Lower leg skin (tissue), 4 donors: ENCODE measurements at regions not wholly inside any gene's neighbourhood (a gene's known extent, or its start where the extent isn't known, plus 50 kb on each side); places are given as distances from the start of the nearest gene placed in this dataset.

Experiments used
- DNase-seq, 2 donors: peaks; one replicate each; pipeline ENCODE4 v3.0.0-alpha.2; 2019; ENCODE audit warnings: low spot score in 2 of 2
- H3K4me3 ChIP-seq: fragments of 200-600 bp; sonication (generic); 2 replicates; pipeline ENCODE4 v1.5.1; 2017; ENCODE audit warnings: mild to moderate bottlenecking, low read depth; ENCODE audit not compliant: poor library complexity, severe bottlenecking
- POLR2A ChIP-seq, 2 donors: fragments of 450-650 bp; IDR thresholded peaks; one replicate each; pipeline ENCODE4 v1.6.1; 2016 to 2017; ENCODE audit warnings: antibody characterized with exemption in 2 of 2, mild to moderate bottlenecking in 1 of 2, moderate library complexity in 1 of 2
- WGBS, 2 donors: methylation state at CpG; one replicate each; pipeline ENCODE4 v1.1.5; 2018; 5-methylcytosine and 5-hydroxymethylcytosine counted together
- intact Hi-C: fragments of 100-400 bp; cut with DNase I; formaldehyde crosslinking; loops from one replicate; pipeline ENCODE4 v1.15.0; 2023; ENCODE audit warnings: low total_unique reads
- TF ChIP-seq, protein P1 (sequence below), 3 donors: fragments of 450-650 bp; IDR thresholded peaks; one replicate each; pipeline ENCODE4 v1.5.1; 2016; ENCODE audit warnings: antibody characterized with exemption in 3 of 3, mild to moderate bottlenecking in 3 of 3, moderate library complexity in 2 of 3

- DNase-seq = no peak
- no peak for TF ChIP-seq POLR2A (IDR thresholded peaks at IDR 0.05)
- TF ChIP-seq, protein P1, sequence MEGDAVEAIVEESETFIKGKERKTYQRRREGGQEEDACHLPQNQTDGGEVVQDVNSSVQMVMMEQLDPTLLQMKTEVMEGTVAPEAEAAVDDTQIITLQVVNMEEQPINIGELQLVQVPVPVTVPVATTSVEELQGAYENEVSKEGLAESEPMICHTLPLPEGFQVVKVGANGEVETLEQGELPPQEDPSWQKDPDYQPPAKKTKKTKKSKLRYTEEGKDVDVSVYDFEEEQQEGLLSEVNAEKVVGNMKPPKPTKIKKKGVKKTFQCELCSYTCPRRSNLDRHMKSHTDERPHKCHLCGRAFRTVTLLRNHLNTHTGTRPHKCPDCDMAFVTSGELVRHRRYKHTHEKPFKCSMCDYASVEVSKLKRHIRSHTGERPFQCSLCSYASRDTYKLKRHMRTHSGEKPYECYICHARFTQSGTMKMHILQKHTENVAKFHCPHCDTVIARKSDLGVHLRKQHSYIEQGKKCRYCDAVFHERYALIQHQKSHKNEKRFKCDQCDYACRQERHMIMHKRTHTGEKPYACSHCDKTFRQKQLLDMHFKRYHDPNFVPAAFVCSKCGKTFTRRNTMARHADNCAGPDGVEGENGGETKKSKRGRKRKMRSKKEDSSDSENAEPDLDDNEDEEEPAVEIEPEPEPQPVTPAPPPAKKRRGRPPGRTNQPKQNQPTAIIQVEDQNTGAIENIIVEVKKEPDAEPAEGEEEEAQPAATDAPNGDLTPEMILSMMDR (IDR thresholded peaks at IDR 0.05) = no peak
- H3K4me3 ChIP-seq = no peak overlapping the region
- intact Hi-C loops = no loop called here
- 95 to 96% methylated on average over 3 of the region's 3 CpGs for WGBS, 2 donors
Observed at GRCh38 chr1:185626344-185626743, 107.8 kb upstream of the HMCN1 start.

GRCh38 chr1:185610954-185611353, 123.2 kb upstream of the HMCN1 start:
- no peak overlapping the region for H3K4me3 ChIP-seq
- intact Hi-C loops = no loop called here
- no peak for DNase-seq
- TF ChIP-seq, protein P1 (IDR thresholded peaks at IDR 0.05) = no peak
- TF ChIP-seq POLR2A (IDR thresholded peaks at IDR 0.05) = no peak

DNA sequence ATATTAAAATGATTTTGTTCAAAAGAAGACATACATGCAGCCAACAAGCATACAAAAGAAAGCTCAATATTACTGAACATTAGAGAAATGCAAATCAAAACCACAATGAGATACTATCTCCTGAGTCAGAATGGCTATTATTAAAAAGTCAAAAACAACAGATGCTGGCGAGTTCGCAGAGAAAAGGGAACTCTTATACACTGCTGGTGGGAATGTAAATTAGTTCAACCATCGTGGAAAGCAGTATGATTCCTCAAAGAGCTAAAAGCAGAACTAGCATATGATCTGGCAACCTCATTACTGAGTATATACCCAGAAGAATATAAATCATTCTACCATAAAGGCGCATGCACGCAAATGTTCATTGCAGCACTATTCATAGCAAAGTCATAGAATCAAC, 126.0 kb upstream of the HMCN1 start:
- TF ChIP-seq POLR2A (IDR thresholded peaks at IDR 0.05) = no peak
- TF ChIP-seq, protein P1 (IDR thresholded peaks at IDR 0.05) = no peak
- no peak for DNase-seq
- no peak overlapping the region for H3K4me3 ChIP-seq
- intact Hi-C loops = no loop called here
- WGBS, 2 donors = 82% methylated on average over 5 of the region's 5 CpGs

- DNase-seq = no peak
- intact Hi-C loops = no loop called here
- WGBS, 2 donors = 95 to 100% methylated on average over 4 of the region's 4 CpGs
- TF ChIP-seq, protein P1 (IDR thresholded peaks at IDR 0.05) = no peak
- TF ChIP-seq POLR2A (IDR thresholded peaks at IDR 0.05) = no peak
- H3K4me3 ChIP-seq = no peak overlapping the region
Observed at GRCh38 chr1:185603158-185603557, 131.0 kb upstream of the HMCN1 start.

DNA sequence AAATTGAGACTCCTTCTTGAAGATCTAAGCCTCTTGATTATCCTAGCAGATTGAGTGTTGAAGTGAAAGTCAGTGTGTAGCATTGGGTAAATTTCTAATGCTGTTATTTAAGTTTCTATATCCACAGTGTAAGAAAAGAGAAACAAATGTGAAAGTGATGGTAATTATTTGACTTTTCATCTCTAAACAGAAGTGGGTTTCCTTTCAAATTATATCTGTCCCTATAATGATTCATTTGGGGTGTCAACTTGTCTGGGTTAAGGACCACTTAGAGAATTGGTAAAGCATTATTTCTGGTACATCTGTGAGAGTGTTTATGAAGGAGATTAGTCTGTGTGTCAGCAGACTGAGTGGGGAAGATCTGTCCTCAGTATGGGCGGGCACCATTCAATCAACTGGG, 133.0 kb upstream of the HMCN1 start:
- no peak for DNase-seq
- no peak for TF ChIP-seq POLR2A (IDR thresholded peaks at IDR 0.05)
- TF ChIP-seq, protein P1 (IDR thresholded peaks at IDR 0.05) = no peak
- intact Hi-C loops = no loop called here
- no peak overlapping the region for H3K4me3 ChIP-seq
- WGBS, 2 donors = 94 to 100% methylated on average over 1 of the region's 1 CpG

DNA sequence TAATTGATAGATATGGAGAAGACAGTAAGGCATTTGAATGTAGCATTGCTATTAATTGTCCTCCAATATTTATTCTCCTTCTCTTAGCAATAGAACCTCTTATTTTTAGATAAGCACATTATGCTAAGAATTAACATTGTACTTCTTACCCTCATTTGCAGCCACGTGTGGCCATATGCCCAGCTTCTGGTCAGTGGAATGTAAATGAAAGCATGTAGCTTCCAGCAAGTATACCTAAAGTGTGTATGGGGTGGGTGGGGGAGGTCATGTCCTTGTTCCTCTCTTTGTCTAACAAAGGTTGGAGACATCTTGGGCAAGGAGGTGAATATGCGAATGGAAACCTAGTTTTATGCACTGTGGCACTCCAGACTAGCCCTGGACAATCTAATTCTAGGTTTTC, 133.6 kb upstream of the HMCN1 start:
- DNase-seq = no peak
- no peak for TF ChIP-seq POLR2A (IDR thresholded peaks at IDR 0.05)
- TF ChIP-seq, protein P1 (IDR thresholded peaks at IDR 0.05) = no peak

More for the DNA sequence above, 133.6 kb upstream of the HMCN1 start:
- intact Hi-C loops = no loop called here
- H3K4me3 ChIP-seq = no peak overlapping the region
- 79 to 82% methylated on average over 2 of the region's 2 CpGs for WGBS, 2 donors
